GM21723 (cell line): ENCODE measurements at regions not wholly inside any gene's neighbourhood (a gene's known extent, or its start where the extent isn't known, plus 50 kb on each side); places are given as distances from the start of the nearest gene placed in this dataset.
A peak's percentile ranks its signal among the peaks of the same experiment; 100 is the strongest.
"Not testable (repeated sequence)": the region's sequence is repeated elsewhere in the genome, so short reads cannot be mapped to it uniquely, and the experiment has no call there.

Experiments used
- ATAC-seq: cut with Tn5 transposase; IDR thresholded peaks from one replicate; pipeline ENCODE4 v1.9.1; 2021; ENCODE audit warnings: mild to moderate bottlenecking, moderate library complexity; ENCODE audit not compliant: unreplicated experiment

GRCh38 chr3:82198009-82198408 is 436.6 kb upstream of the GBE1 start:
- no peak for ATAC-seq

- no peak for ATAC-seq
Measured at GRCh38 chr3:82196645-82197044, 435.2 kb upstream of the GBE1 start.

GRCh38 chr3:82194870-82195269 is 433.4 kb upstream of the GBE1 start:
- ATAC-seq, result no peak

- ATAC-seq, result no peak
Measured at GRCh38 chr3:82186017-82186416, 424.6 kb upstream of the GBE1 start.

- no peak for ATAC-seq
Measured at GRCh38 chr3:82179291-82179690, 417.8 kb upstream of the GBE1 start.

- no peak for ATAC-seq
Measured at GRCh38 chr3:82178291-82178690, 416.8 kb upstream of the GBE1 start.

- no peak for ATAC-seq
Measured at GRCh38 chr3:82177774-82178173, 416.3 kb upstream of the GBE1 start.

GRCh38 chr3:82165266-82165665 is 403.8 kb upstream of the GBE1 start:
- no peak for ATAC-seq

- ATAC-seq, result no peak
Measured at GRCh38 chr3:82163907-82164520, 402.6 kb upstream of the GBE1 start.

- ATAC-seq, result no peak
Measured at GRCh38 chr3:82157952-82158351, 396.5 kb upstream of the GBE1 start.

GRCh38 chr3:82153892-82154291 is 392.4 kb upstream of the GBE1 start:
- ATAC-seq, result not testable (repeated sequence)

GRCh38 chr3:82145742-82146141 is 384.3 kb upstream of the GBE1 start:
- no peak for ATAC-seq

- no peak for ATAC-seq
Measured at GRCh38 chr3:82144811-82145210, 383.4 kb upstream of the GBE1 start.

GRCh38 chr3:82143661-82144412 is 382.4 kb upstream of the GBE1 start:
- no peak for ATAC-seq

GRCh38 chr3:82141592-82141991 is 380.1 kb upstream of the GBE1 start:
- ATAC-seq, result no peak

- ATAC-seq, result no peak
Measured at GRCh38 chr3:82137861-82138260, 376.4 kb upstream of the GBE1 start.

GRCh38 chr3:82137050-82137449 is 375.6 kb upstream of the GBE1 start:
- no peak for ATAC-seq

- ATAC-seq, result peak; percentile 90
Measured at GRCh38 chr3:82133070-82133606, 371.7 kb upstream of the GBE1 start.

GRCh38 chr3:82132210-82133069 is 371.0 kb upstream of the GBE1 start:
- peak; percentile 18 for ATAC-seq

GRCh38 chr3:82130046-82130445 is 368.6 kb upstream of the GBE1 start:
- ATAC-seq, result no peak

- ATAC-seq, result no peak
Measured at GRCh38 chr3:82129221-82129801, 367.9 kb upstream of the GBE1 start.
